ENCODE measurements at regions not wholly inside any gene's neighbourhood (a gene's known extent, or its start where the extent isn't known, plus 50 kb on each side); places are given as distances from the start of the nearest gene placed in this dataset.
A peak's percentile ranks its signal among the peaks of the same experiment; 100 is the strongest.
"Not testable (repeated sequence)": the region's sequence is repeated elsewhere in the genome, so short reads cannot be mapped to it uniquely, and the experiment has no call there.

DNA sequence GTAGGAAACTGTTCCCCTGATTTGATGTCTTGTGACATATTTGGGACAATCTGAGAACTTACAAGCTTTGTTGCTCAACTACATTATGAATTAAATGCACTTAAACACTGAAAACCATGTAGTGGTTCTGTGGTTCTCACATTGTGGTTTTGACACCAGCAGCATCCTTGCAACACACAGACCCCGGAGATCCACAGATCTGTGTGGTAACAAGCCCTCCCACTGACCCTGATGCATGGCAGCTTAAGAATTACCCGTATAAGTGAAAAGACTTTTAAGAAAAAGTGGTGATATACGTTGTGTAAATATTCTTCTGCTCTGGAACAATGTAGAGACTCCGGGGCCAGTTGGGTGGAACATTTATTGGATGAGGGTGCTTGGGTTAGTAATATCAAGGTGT is 127.4 kb upstream of the ANKRD30BL start:
- H3K4me3 ChIP-seq (ENCODE audit: insufficient read depth in 1 of 2, low read depth in 1 of 2, low read length in 2 of 2); H2BK15ac ChIP-seq (ENCODE audit: low read depth, poor library complexity, severe bottlenecking); H3K9ac ChIP-seq (ENCODE audit: low read length); H3K4ac ChIP-seq (ENCODE audit: low read depth in 1 of 2, low read length in 2 of 2); H3K79me1 ChIP-seq (replicated peaks; ENCODE audit: low read length, poor library complexity, severe bottlenecking); H3K36me3 ChIP-seq (ENCODE audit: control insufficient read depth in 1 of 2, insufficient read depth in 2 of 2, low read depth in 1 of 2, low read length in 2 of 2); H2BK12ac ChIP-seq (ENCODE audit: low read length in 2 of 2); H3K27me3 ChIP-seq (ENCODE audit: control insufficient read depth in 1 of 2, insufficient read depth in 1 of 2, low read length in 2 of 2); H3K14ac ChIP-seq (ENCODE audit: low read length in 2 of 2); H3K18ac ChIP-seq (ENCODE audit: low read depth in 1 of 2, low read length in 2 of 2); H2BK5ac ChIP-seq (ENCODE audit: low read depth, low read length, poor library complexity, severe bottlenecking); DNase-seq; H3K4me2 ChIP-seq (ENCODE audit: low read length, poor library complexity, severe bottlenecking); H4K91ac ChIP-seq (ENCODE audit: low read length); H2BK120ac ChIP-seq (ENCODE audit: low read depth, low read length); H4K8ac ChIP-seq (ENCODE audit: low read length); H3K23ac ChIP-seq (ENCODE audit: low read length in 2 of 2); H3K4me1 ChIP-seq (ENCODE audit: control insufficient read depth, insufficient read depth, low read depth, low read length); H3K9me3 ChIP-seq (ENCODE audit: control insufficient read depth, low read length); H2AK5ac ChIP-seq (ENCODE audit: low read length, severe bottlenecking); H3K27ac ChIP-seq (ENCODE audit: low read length, poor library complexity, severe bottlenecking); H2AFZ ChIP-seq (ENCODE audit: low read depth, low read length): not testable (repeated sequence)
- WGBS: 79% methylated on average over 4 of the region's 4 CpGs

DNA sequence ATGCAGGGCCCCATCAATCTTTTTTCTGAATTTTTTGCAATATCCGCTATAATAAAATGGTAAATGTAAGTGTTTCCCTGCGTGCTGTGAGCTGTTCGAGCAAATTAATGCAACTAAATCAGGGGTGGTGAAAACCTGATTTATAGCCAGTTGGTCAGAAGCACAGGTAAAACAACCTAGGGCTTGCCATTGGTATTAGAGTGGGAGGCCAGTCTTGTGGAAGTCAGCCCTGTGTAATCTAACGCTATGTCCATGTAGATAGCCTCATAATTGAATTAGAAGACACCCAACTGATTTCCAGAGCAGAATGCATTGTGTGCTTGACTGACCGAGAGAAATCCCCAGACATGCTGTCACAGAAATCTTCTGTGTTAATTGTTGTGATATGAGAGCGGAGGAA is 126.8 kb upstream of the GPR39 start:
- H2BK5ac ChIP-seq (ENCODE audit: low read depth, low read length, poor library complexity, severe bottlenecking); H3K4me2 ChIP-seq (ENCODE audit: low read length, poor library complexity, severe bottlenecking); H4K8ac ChIP-seq (ENCODE audit: low read length); H2AFZ ChIP-seq (ENCODE audit: low read depth, low read length); H3K9me3 ChIP-seq (ENCODE audit: control insufficient read depth, low read length); H3K4ac ChIP-seq (ENCODE audit: low read depth in 1 of 2, low read length in 2 of 2); H3K14ac ChIP-seq (ENCODE audit: low read length in 2 of 2); H4K91ac ChIP-seq (ENCODE audit: low read length); H2BK15ac ChIP-seq (ENCODE audit: low read depth, poor library complexity, severe bottlenecking); H3K23ac ChIP-seq (ENCODE audit: low read length in 2 of 2); H3K27me3 ChIP-seq (ENCODE audit: control insufficient read depth in 1 of 2, insufficient read depth in 1 of 2, low read length in 2 of 2); H3K9ac ChIP-seq (ENCODE audit: low read length); H3K4me3 ChIP-seq (ENCODE audit: insufficient read depth in 1 of 2, low read depth in 1 of 2, low read length in 2 of 2); H3K79me1 ChIP-seq (replicated peaks; ENCODE audit: low read length, poor library complexity, severe bottlenecking); H3K36me3 ChIP-seq (ENCODE audit: control insufficient read depth in 1 of 2, insufficient read depth in 2 of 2, low read depth in 1 of 2, low read length in 2 of 2); H3K18ac ChIP-seq (ENCODE audit: low read depth in 1 of 2, low read length in 2 of 2); H3K27ac ChIP-seq (ENCODE audit: low read length, poor library complexity, severe bottlenecking); H3K4me1 ChIP-seq (ENCODE audit: control insufficient read depth, insufficient read depth, low read depth, low read length); H2AK5ac ChIP-seq (ENCODE audit: low read length, severe bottlenecking); DNase-seq; H2BK12ac ChIP-seq (ENCODE audit: low read length in 2 of 2); H2BK120ac ChIP-seq (ENCODE audit: low read depth, low read length): not testable (repeated sequence)
- 83% methylated on average over 3 of the region's 6 CpGs for WGBS

DNA sequence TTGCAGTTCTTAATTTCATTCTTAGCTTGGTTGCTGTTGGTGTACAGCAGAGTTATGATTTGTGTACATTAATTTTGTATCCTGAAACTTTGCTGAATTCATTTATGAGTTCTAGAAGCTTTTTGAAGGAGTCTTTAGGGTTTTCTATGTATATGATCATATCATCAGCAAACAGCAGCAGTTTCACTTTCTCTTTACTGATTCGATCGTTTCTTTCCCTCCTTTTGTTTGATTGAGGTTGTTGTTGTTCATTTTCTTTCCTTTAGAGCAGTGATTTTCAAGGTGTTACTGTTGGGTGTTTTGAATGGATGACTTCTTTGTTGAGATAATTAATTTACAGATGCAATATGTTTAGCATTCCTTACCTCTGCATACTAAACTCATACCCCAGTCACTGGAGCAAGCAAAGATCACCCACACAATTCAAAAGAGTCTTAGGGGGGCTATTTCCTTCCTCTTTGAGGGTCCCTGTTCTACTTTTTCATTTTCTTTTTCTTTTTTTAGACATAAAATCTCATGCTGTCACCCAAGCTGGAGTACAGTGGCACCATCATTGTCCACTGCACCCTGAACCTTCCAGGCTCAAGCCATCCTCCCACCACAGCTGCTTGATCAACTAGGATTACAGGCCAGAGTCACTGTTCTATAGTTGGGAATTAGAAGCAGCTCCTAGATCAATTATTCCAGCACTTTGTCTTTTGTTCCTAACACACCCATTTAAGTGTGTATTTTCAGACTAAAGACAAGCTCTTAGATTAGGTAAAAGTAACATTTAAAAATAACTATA is 115.8 kb upstream of the GPR39 start:
- H2AK5ac ChIP-seq (ENCODE audit: low read length, severe bottlenecking); H2BK15ac ChIP-seq (ENCODE audit: low read depth, poor library complexity, severe bottlenecking); H2AFZ ChIP-seq (ENCODE audit: low read depth, low read length); H3K36me3 ChIP-seq (ENCODE audit: control insufficient read depth in 1 of 2, insufficient read depth in 2 of 2, low read depth in 1 of 2, low read length in 2 of 2); H3K14ac ChIP-seq (ENCODE audit: low read length in 2 of 2); H4K91ac ChIP-seq (ENCODE audit: low read length); H3K79me1 ChIP-seq (replicated peaks; ENCODE audit: low read length, poor library complexity, severe bottlenecking); H2BK5ac ChIP-seq (ENCODE audit: low read depth, low read length, poor library complexity, severe bottlenecking); H3K23ac ChIP-seq (ENCODE audit: low read length in 2 of 2); H3K4ac ChIP-seq (ENCODE audit: low read depth in 1 of 2, low read length in 2 of 2); H2BK120ac ChIP-seq (ENCODE audit: low read depth, low read length); H3K27ac ChIP-seq (ENCODE audit: low read length, poor library complexity, severe bottlenecking); DNase-seq; H3K4me2 ChIP-seq (ENCODE audit: low read length, poor library complexity, severe bottlenecking); H3K18ac ChIP-seq (ENCODE audit: low read depth in 1 of 2, low read length in 2 of 2); H2BK12ac ChIP-seq (ENCODE audit: low read length in 2 of 2); H3K9me3 ChIP-seq (ENCODE audit: control insufficient read depth, low read length); H3K4me1 ChIP-seq (ENCODE audit: control insufficient read depth, insufficient read depth, low read depth, low read length); H4K8ac ChIP-seq (ENCODE audit: low read length); H3K27me3 ChIP-seq (ENCODE audit: control insufficient read depth in 1 of 2, insufficient read depth in 1 of 2, low read length in 2 of 2): not testable (repeated sequence)
- Histone ChIP-seq H3K9ac (ENCODE audit: low read length) (peak overlapping the region; percentile 57), H3K4me3 (ENCODE audit: insufficient read depth in 1 of 2, low read depth in 1 of 2, low read length in 2 of 2) (peak overlapping the region in 1 of 2 experiments; percentile 58)
- WGBS: no CpG with 5 or more reads among the region's 2 CpGs

DNA sequence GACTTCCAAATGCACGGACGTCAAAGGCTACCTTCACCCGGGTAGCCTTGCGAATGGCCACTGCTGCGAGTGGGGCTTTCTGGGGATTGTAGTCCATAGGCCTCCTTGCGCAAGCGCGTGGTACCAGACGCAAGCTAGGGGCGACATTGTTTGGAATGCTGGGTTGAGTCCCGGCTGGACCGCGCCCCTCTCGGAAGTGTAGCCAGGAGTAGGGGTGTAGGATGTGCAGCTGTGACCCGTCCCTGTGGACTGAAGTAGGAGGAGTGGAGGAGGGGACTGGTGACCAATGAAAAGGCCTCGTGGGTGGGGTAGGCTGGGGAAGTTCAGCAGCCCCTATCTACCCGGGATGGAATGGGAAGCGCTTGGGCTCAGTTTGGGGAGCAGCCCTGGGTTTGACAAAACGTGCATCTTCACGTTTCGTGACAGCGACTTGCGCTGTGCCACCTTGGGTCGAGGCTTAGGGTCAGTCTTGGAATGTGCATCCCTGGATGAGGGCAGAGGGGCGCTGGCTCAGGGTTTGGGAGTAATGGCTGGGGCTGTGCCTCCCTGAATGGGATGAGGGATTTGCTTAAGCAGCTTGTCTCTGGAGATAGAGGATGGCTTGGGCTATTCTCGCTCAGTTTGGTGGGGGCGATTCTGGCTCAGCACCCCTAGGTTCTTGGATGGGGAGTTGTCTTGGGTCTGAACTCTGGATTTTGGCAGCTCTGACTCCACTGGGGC is 111.8 kb upstream of the GPR39 start:
- H4K91ac ChIP-seq (ENCODE audit: low read length); H3K79me1 ChIP-seq (replicated peaks; ENCODE audit: low read length, poor library complexity, severe bottlenecking); H3K14ac ChIP-seq (ENCODE audit: low read length in 2 of 2); H3K4ac ChIP-seq (ENCODE audit: low read depth in 1 of 2, low read length in 2 of 2); H3K27me3 ChIP-seq (ENCODE audit: control insufficient read depth in 1 of 2, insufficient read depth in 1 of 2, low read length in 2 of 2); H2BK12ac ChIP-seq (ENCODE audit: low read length in 2 of 2); H3K27ac ChIP-seq (ENCODE audit: low read length, poor library complexity, severe bottlenecking); H2BK15ac ChIP-seq (ENCODE audit: low read depth, poor library complexity, severe bottlenecking); H3K9me3 ChIP-seq (ENCODE audit: control insufficient read depth, low read length); H3K23ac ChIP-seq (ENCODE audit: low read length in 2 of 2); H2BK120ac ChIP-seq (ENCODE audit: low read depth, low read length); H3K36me3 ChIP-seq (ENCODE audit: control insufficient read depth in 1 of 2, insufficient read depth in 2 of 2, low read depth in 1 of 2, low read length in 2 of 2); H3K4me1 ChIP-seq (ENCODE audit: control insufficient read depth, insufficient read depth, low read depth, low read length); H2AFZ ChIP-seq (ENCODE audit: low read depth, low read length); H2BK5ac ChIP-seq (ENCODE audit: low read depth, low read length, poor library complexity, severe bottlenecking); H2AK5ac ChIP-seq (ENCODE audit: low read length, severe bottlenecking): not testable (repeated sequence)
- Histone ChIP-seq H3K4me2 (ENCODE audit: low read length, poor library complexity, severe bottlenecking) (peak overlapping the region; percentile 74), H3K18ac (ENCODE audit: low read depth in 1 of 2, low read length in 2 of 2) (peak overlapping the region in 1 of 2 experiments; percentile 33), H4K8ac (ENCODE audit: low read length) (peak overlapping the region; percentile 42), H3K4me3 (ENCODE audit: insufficient read depth in 1 of 2, low read depth in 1 of 2, low read length in 2 of 2) (peak overlapping the region; percentile 55 to 76), H3K9ac (ENCODE audit: low read length) (peak overlapping the region; percentile 38)
- 6% methylated on average over 26 of the region's 27 CpGs for WGBS
- DNase-seq: peak; percentile 43
